Stimulated activated CD8-positive, alpha-beta memory T cell treated with anti-CD3 and anti-CD28 coated beads, Interleukin-4, amount 100 ng/mL, for 24 hours (primary cell): ENCODE measurements at regions not wholly inside any gene's neighbourhood (a gene's known extent, or its start where the extent isn't known, plus 50 kb on each side); places are given as distances from the start of the nearest gene placed in this dataset.
"Not testable (repeated sequence)": the region's sequence is repeated elsewhere in the genome, so short reads cannot be mapped to it uniquely, and the experiment has no call there.

ENCODE experiments used
- DNase-seq: peaks from one replicate; pipeline ENCODE4 v3.0.0-alpha.2; 2020; ENCODE audit warnings: low read depth

- no peak for DNase-seq
Observed at GRCh38 chr2:235219048-235219447, 267.2 kb downstream of the SH3BP4 start.

DNA sequence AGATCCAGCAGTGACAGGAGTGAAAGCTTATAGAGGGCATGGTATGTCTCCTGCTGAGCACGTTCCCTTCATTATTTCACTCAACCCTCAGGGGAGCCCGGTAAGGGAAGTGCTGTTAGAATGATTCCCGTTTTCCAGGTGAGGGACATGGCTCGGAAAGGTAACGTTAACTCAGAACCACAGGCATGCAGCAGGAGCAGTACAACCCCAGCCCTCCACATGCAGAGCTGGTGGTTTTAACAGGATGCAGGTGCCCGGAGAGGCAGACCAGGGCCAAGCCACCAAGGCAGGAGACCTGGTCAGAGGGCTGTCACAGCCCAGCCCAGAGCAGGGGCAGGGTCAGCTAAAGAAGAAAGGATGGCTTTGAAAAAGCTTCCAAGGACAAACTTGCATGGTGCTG lies 268.5 kb downstream of the SH3BP4 start:
- no peak for DNase-seq

DNA sequence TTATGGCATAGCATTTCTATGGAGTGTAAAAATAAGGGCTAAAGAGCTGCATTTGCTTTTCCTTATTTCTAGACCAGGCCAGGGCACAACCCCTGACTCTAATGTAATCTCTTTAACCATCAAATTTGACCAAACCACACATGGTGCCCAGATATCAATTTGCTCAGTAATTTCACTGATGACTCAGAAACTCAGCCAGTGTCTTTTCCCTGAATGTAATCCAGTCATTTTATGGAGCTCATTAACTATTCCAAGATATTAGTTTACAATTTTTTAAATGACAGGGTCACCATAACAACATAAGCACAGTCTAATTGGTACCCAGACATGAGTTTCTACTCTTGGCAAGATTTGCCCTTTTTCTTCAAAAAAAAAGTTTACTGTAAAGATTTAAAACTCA lies 270.8 kb upstream of the AGAP1 start:
- no peak for DNase-seq

DNA sequence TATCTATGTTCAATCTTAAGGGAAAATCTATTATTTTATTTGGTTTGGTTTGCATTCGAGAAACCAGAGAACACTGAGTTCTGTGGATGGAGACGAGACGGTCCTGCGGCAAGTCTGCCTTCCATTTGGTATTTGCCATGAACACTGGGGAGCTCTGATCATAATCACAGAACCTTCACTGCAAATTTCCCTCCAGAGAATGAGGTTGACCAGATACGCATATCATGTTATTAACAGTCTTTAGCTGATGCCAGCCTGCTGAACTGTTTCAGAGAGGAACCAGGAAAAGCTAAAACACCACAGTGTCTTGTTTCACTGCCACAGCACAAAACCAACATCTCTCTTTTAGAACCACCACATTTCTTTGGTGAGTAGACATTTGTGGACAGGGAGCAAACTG lies 269.4 kb upstream of the AGAP1 start:
- DNase-seq: no peak

DNA sequence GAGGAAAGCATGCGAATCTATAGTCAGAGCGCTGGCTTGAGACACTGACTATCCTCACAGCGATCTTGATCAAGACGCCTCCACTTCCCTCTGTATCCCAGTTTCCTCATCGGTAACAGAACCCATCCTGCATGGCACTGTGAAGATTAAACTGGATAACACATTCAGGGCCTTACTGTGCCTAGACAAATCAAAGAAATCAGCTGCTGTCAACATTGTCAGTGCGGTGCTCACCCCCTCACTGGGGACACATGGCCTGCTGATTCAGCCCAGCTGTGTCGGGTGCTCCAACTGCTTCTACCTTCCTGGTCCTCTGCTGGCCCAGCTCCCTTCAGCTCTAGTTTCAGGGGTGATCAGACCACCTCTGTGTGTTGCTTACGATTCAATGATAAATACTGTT lies 268.6 kb upstream of the AGAP1 start:
- no peak for DNase-seq

DNA sequence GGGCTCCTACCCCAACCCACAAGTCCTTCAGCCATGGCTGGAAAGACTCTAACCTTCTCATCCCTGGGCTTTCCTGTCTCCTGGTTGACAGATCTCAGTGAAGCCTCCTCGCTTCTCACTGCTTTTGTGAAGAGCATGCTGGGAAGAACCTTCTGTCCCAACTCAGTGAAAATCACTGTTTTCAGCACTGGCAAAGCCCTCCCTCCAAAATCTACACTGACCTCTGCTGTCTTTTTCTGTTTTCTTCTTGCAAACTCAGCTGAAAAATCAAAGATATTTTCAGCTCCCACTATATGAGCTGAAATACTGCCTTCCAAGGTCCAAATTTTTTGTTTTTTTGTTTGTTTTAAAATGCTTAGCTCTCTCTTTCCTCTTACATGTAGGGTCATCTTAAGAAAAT lies 266.3 kb upstream of the AGAP1 start:
- no peak for DNase-seq

- DNase-seq: not testable (repeated sequence)
Observed at GRCh38 chr2:235228422-235228821, 265.4 kb upstream of the AGAP1 start.

DNA sequence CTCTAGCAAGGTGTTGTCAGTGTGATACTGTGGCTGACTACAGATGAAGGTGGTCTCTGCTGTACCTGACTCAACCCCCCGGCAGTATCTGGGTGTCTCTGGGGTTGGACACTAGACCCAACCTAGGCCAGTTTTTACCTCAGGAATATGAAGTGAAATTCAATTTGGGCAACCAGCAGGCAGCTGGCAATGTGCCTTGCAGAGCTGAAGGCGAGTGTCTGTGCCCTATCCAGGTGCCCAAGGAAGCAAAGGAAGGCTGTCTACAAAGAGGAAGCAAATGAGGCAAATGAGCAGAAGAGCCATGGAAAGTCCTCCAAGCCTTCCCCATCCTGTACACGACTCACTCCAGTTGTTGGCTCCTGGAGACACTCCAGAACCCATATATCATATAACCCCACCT lies 264.6 kb upstream of the AGAP1 start:
- DNase-seq: no peak

GRCh38 chr2:235230821-235231601 lies 262.8 kb upstream of the AGAP1 start:
- no peak for DNase-seq

- no peak for DNase-seq
Observed at GRCh38 chr2:235232449-235233433, 261.1 kb upstream of the AGAP1 start.

GRCh38 chr2:235234736-235235135 lies 259.1 kb upstream of the AGAP1 start:
- no peak for DNase-seq

- DNase-seq: no peak
Observed at GRCh38 chr2:235235977-235236767, 257.7 kb upstream of the AGAP1 start.

DNA sequence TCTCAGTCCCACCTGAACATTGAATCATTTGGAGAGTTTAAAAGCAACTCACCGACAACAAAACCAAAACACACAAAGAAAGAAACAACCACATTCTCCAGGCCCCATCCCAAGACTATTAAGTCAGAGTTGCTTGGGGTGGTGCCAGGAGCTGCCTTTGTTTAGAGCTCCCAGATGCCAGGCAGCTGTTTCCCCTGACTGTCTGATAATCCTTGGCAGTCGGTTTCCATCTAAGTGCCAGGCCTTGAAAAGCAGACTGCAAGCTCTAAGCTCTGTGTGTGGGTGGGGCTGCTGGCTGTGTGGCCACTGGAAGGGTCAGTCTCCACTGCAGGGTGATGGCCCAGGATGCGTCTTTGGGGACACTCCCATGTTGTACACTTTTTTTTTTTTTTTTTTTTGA lies 255.3 kb upstream of the AGAP1 start:
- no peak for DNase-seq

DNA sequence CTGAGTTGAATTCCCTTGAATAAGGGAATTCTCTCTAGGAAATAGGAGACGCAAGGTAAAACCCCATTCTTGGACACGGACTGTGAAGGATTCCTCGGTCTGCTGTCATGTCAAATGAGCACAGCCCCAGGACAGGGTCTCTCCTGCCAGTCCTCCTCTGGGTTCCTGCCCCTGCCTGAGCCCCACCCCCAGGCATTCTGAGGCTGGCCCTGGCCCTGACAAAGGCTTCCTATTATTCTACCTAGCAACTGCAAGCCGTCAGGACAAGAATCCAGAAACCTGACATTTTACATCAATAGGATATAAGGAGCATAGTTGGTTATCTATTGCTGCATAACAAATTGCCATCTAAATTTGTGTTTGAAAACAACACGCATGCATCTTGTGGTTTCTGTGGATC lies 253.3 kb upstream of the AGAP1 start:
- DNase-seq: no peak

DNA sequence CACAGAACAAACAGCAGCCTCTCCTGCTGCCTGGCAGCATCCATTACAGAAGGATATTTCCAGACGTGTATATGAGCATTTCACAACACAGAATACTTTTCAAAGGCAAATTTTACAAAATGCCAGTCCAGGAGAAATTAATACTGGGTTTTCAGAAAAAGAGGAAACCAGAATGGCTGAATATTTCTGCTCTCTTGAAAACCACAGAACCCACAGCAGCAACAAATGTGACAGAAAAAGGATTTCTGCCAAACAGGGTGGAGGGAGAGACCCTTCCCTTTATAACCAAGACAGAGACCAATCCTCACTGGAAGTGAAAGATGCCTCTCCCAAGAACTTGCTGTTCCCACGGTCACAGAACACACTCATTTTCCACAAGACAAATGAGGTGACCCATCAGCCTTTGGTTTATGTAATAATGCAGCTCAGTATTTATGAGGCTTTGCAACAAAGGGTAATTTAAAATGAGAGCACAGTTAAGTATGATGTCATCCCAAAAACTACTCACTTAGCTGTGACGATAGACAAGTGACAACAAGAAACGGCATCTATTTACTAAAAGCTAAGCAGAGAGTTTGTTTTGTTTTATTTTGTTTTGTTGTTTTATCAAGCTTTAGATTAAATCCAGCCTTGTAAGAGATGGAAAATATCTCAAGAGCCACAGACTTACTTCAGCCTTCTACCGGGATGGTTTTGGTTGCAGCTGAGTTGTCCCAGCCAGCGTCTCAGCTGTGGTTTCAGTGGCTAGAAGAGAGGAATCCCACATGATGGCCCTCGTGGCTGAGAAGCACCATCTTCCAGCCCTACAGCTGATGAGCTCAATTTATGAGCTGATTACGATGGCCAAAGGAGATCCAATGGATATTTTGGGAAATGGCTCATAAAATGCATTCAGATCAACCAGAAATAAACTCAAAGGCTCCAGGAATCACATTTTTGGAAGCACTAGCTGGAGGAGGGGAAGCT lies 249.3 kb upstream of the AGAP1 start:
- no peak for DNase-seq

GRCh38 chr2:235247001-235247400 lies 246.8 kb upstream of the AGAP1 start:
- no peak for DNase-seq

DNA sequence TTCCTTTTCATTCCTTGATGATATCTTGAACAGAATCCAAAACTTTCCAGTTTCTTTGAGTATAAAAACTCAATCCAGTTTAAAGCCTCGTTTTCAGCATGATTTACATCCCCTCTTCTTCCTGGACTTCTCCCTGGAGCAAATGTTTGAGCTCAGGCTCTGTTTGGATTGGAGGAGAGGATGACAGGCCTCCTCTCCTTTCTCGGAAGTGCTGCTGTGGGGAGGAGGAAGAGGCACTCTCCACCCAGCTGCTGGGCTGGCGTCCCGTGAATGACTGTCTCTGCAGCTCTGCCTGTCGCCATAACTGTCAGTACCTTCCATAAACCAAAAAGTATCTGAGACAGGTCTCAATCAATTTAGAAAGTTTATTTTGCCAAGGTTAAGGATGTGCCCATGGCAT lies 238.2 kb upstream of the AGAP1 start:
- no peak for DNase-seq

GRCh38 chr2:235257590-235257989 lies 236.3 kb upstream of the AGAP1 start:
- DNase-seq: no peak

DNA sequence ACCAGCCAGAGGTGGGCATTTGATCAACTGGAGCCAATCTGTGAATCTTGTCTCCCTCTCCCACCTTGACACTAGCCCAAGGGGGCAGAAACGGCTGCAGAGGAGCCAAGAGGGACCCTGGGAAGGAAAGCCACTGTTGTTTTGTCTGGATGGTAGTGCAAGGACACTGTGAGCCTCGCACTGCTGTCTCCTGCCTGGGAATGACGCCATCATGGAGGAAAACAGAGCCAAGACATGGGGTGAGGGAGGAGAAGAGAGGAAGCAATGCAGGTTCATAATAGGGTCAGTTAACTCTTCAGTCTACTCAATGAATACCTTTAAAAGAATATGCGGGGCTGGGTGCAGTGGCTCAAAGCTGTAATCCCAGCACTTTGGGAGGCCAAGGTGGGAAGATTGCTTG lies 231.1 kb upstream of the AGAP1 start:
- no peak for DNase-seq

GRCh38 chr2:235263205-235264120 lies 230.4 kb upstream of the AGAP1 start:
- DNase-seq: no peak
